Calu3 (cell line): ENCODE measurements at regions not wholly inside any gene's neighbourhood (a gene's known extent, or its start where the extent isn't known, plus 50 kb on each side); places are given as distances from the start of the nearest gene placed in this dataset.

Experiments used
- BruUV-seq: library from RNA; stranded (reverse); fragments of 400-500 nt; replicated peaks from 2 replicates; lab custom pipeline; 2021; lab: Mats Ljungman, UMichigan
- CTCF ChIA-PET: fragments of 300-600 bp; sonication (Branson Sonifier 250); formaldehyde crosslinking; loops from one replicate; lab custom pipeline; 2022; ENCODE audit warnings: antibody characterized with exemption; lab: Charles Lee
- DNase-seq: peaks from one replicate; pipeline ENCODE4 v3.0.0; 2022
- H3K27ac Mint-ChIP-seq: one replicate; pipeline ENCODE4 v1.8.0; 2022; ENCODE audit warnings: mixed read lengths; ENCODE audit not compliant: unreplicated experiment
- H3K27me3 Mint-ChIP-seq: one replicate; pipeline ENCODE4 v1.8.0; 2022; ENCODE audit warnings: mixed read lengths; ENCODE audit not compliant: unreplicated experiment
- H3K36me3 Mint-ChIP-seq: one replicate; pipeline ENCODE4 v1.8.0; 2022; ENCODE audit warnings: mild to moderate bottlenecking, moderate library complexity, mixed read lengths; ENCODE audit not compliant: insufficient read depth, unreplicated experiment
- H3K4me1 Mint-ChIP-seq: one replicate; pipeline ENCODE4 v1.8.0; 2022; ENCODE audit warnings: mild to moderate bottlenecking, low read depth, mixed read lengths; ENCODE audit not compliant: unreplicated experiment
- H3K4me3 Mint-ChIP-seq: one replicate; pipeline ENCODE4 v1.8.0; 2022; ENCODE audit warnings: mild to moderate bottlenecking, low read depth, moderate library complexity, mixed read lengths; ENCODE audit not compliant: unreplicated experiment
- H3K9me3 Mint-ChIP-seq: one replicate; pipeline ENCODE4 v1.8.0; 2022; ENCODE audit warnings: low read depth, mixed read lengths; ENCODE audit not compliant: unreplicated experiment
- CTCF ChIP-seq: fragments of 200-600 bp; IDR thresholded peaks from one replicate; pipeline ENCODE4 v1.8.0; 2022; ENCODE audit warnings: antibody characterized with exemption; ENCODE audit not compliant: unreplicated experiment
- intact Hi-C: fragments of 100-400 bp; cut with micrococcal nuclease; formaldehyde crosslinking; loops from one replicate; pipeline ENCODE4 v1.10.0; 2022; ENCODE audit not compliant: unreplicated experiment

GRCh38 chr14:50045039-50045711 lies 71.2 kb downstream of the VCPKMT start:
- intact Hi-C loops, result loop anchor here (2.0 to 5.0 kb wide), 2 partner anchors 33 to 44 kb away; no protein-coding TSS in a partner anchor

DNA sequence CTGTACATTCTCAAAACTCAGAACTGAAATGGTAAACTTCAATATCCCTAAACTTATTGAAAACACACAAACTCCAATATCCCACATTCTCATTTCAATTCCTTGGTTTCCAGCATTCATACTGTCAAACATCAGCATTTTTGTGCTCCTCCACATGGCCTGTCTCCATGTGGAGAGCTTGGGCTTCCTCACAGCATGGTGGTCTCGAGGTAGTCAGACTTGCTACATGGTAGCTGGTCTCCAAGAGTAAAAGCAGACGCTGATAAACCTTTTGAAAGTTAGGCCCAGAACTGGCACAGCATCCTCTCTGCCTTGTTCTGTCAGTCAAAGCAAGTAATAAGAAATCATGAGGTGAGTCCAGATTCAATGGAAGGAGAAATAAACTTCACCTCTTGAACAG lies 70.5 kb downstream of the VCPKMT start:
- Mint-ChIP-seq H3K4me3 (peak overlapping the region; percentile 15), H3K9me3 (peaks cover 7% of the 10 kb centered on the region), H3K27me3 (no peaks in the 10 kb centered on the region), H3K36me3 (peaks cover 12% of the 10 kb centered on the region), H3K4me1 (peaks cover 52% of the 10 kb centered on the region), H3K27ac (peak overlapping the region; percentile 86)
- CTCF ChIA-PET, result interaction anchor here (0.5 to 0.7 kb wide), 2 partner anchors 100 to 234 kb away, joined by 3 to 5 read pairs; no protein-coding TSS in a partner anchor
- BruUV-seq, result no TSS peak
- TF ChIP-seq CTCF, result no peak
- intact Hi-C loops, result loop anchor here (2.0 to 5.0 kb wide), 2 partner anchors 34 to 45 kb away; no protein-coding TSS in a partner anchor
- no peak for DNase-seq

More at GRCh38 chr14:50045039-50045711, 71.2 kb downstream of the VCPKMT start:
- peak overlapping the region; percentile 86 for H3K27ac Mint-ChIP-seq
- peak; percentile 78 for DNase-seq
- H3K4me3 Mint-ChIP-seq, result peak overlapping the region; percentile 15
- no TSS peak for BruUV-seq
- peaks cover 58% of the 10 kb centered on the region for H3K4me1 Mint-ChIP-seq
- no peaks in the 10 kb centered on the region for H3K27me3 Mint-ChIP-seq
- peaks cover 7% of the 10 kb centered on the region for H3K9me3 Mint-ChIP-seq
- CTCF ChIA-PET, result interaction anchor here (0.6 to 1.3 kb wide), 6 partner anchors 17 to 425 kb away, joined by 3 to 4 read pairs (median 4); partner anchors contain the start of gene NEMF
- no peak for TF ChIP-seq CTCF
- H3K36me3 Mint-ChIP-seq, result peaks cover 12% of the 10 kb centered on the region

- Mint-ChIP-seq H3K9me3 (peaks cover 7% of the 10 kb centered on the region), H3K36me3 (peaks cover 12% of the 10 kb centered on the region), H3K4me3 (no peak overlapping the region), H3K27me3 (no peaks in the 10 kb centered on the region), H3K4me1 (peaks cover 48% of the 10 kb centered on the region), H3K27ac (peak overlapping the region; percentile 69)
- no peak for TF ChIP-seq CTCF
- peak; percentile 52 for DNase-seq
- intact Hi-C loops, result loop anchor here (5.0 kb wide), 1 partner anchor 35 kb away; no protein-coding TSS in a partner anchor
- no TSS peak for BruUV-seq
- CTCF ChIA-PET, result interaction anchor here (0.7 to 1.4 kb wide), 3 partner anchors 14 to 71 kb away, joined by 3 to 4 read pairs (median 3); no protein-coding TSS in a partner anchor
Measured at GRCh38 chr14:50047274-50047676, 69.1 kb downstream of the VCPKMT start.

GRCh38 chr14:50049093-50049492 lies 67.3 kb downstream of the VCPKMT start:
- TF ChIP-seq CTCF, result no peak
- H3K4me3 Mint-ChIP-seq, result no peak overlapping the region
- intact Hi-C loops, result loop anchor here (5.0 kb wide), 1 partner anchor 37 kb away; no protein-coding TSS in a partner anchor
- CTCF ChIA-PET, result no interaction called here
- no peaks in the 10 kb centered on the region for H3K27me3 Mint-ChIP-seq
- peaks cover 7% of the 10 kb centered on the region for H3K9me3 Mint-ChIP-seq
- peaks cover 12% of the 10 kb centered on the region for H3K36me3 Mint-ChIP-seq
- BruUV-seq, result no TSS peak
- H3K4me1 Mint-ChIP-seq, result peaks cover 44% of the 10 kb centered on the region
- no peak for DNase-seq
- no peak overlapping the region for H3K27ac Mint-ChIP-seq
